CD4-positive, alpha-beta T cell treated with Interleukin-17A for 1 hour (primary cell): ENCODE measurements at regions not wholly inside any gene's neighbourhood (a gene's known extent, or its start where the extent isn't known, plus 50 kb on each side); places are given as distances from the start of the nearest gene placed in this dataset.
A peak's percentile ranks its signal among the peaks of the same experiment; 100 is the strongest.

Experiments used
- DNase-seq: peaks from one replicate; pipeline ENCODE4 v3.0.0-alpha.2; 2020

DNA sequence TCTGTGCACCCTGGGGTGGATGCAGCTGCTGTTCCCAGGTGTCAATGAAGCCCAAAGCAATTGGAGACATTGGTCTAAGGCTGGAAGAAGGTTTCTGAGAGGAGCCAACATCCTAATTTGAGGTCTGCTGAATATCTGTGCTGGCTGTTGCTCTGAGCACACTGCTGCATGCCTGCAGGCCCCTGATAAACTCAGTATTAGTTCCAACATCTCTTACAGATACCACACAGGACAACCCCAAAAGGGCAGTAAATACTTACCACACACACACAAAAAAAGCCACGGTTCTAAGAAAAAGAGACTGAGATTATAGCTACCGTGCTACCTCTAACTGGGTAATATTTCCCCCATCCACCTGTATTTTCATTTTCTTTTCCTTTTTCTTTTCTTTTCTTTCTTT lies 164.3 kb upstream of the SOX4 start:
- DNase-seq: no peak

DNA sequence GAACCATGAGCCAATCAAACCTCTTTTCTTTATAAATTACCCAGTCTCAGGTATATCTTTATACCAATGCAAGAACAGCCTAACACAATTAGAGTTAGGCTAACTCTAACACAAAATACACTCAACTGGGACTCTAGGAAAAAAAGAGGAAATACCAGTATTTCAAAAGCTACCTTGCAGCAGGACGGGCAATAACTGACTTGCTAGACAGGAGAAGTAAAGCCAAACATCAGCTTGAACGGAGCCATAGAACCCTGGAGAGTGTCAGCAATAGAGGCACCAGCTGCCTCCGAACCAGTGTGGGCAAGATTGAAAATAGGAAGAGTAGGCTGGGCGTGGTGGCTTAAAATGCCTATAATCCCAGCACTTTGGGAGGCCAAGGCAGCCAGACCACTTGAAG lies 162.0 kb upstream of the SOX4 start:
- no peak for DNase-seq

DNA sequence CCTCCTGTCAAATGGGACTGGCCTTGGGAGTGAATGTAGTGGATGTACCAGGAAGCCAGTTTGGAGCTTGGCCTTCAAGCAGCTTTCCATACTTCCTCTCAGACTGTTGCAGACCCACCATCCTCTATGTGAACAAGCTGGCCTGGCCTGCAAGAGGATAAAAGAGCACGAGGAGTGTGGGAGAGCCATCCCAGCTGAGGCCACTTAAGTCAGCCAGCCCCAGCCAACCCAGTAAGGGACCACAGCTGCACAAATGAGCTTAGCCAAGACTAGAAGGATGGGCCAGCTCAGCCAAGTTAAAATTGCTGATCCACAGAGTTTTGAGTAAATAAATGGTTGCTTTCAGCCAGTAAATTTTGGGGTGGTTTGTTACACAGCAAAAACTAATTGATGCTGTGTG lies 156.9 kb upstream of the SOX4 start:
- DNase-seq: no peak

DNA sequence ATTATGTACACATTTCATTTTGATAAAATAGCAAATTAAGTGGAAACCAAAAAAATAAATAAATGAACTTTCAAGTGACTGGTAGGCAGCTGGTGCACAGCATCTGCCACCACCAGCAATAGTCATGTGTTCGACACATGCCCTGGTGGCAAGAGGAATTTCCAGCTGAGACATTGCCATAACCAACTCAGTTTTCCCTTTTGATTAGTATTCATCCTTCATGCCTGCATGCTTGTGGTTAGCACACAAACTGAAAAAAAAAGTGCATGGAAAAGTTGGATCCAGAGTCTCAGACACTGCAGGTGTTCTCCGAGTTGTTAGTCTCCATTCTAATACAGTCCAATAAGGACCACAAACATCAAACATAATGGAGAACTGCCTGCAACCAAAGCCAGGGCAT lies 156.0 kb upstream of the SOX4 start:
- no peak for DNase-seq

DNA sequence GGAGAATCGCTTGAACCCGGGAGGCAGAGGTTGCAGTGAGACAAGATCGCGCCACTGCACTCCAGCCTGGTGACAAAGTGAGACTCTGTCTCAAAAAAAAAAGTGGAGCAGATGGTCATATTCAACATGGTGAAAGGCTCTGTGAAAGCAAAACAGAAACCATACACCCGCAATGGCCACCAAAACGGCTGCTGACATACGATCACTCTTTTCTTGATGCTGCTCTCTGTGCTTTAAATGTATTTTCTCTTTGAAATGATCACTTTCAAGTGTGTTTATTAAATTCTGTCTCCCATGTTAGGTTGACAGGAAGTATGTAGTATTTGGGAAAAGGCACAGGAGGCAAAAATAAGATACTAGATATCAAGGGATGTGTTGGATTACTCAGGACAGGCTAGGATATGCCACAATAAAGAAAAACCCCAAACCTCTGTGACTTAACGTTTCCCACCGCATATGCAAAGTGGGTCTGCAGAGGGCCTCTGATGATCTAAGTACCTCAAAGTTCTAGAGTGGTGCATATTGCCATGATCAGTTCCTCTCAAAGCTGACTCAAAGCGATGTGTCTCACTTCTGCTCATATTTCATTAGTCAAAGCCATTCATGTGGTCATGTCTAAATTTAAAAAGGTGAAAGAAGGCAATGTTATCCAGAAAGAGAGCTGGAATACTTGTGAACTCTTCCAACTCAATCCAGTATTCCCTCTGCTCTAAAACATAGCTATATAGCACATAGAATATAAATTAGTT lies 155.1 kb upstream of the SOX4 start:
- peak; percentile 16 for DNase-seq

DNA sequence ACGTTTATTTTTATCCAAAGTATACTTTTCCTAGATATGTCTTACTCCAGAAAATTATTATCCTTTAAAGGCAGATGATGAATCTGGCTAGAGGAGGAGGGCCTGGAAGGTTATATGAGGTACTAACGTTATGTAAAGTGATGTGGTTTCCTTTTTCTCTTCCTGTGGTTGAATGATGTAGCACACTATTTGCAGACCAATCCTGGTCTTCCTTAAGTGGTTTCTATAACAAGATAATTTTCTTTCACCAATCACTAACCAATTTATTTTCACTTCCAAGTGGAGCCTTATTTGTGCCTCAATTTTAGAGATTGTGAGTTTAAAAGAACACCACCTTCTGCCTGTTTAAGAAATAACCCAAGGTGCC lies 154.6 kb upstream of the SOX4 start:
- DNase-seq: peak; percentile 18

DNA sequence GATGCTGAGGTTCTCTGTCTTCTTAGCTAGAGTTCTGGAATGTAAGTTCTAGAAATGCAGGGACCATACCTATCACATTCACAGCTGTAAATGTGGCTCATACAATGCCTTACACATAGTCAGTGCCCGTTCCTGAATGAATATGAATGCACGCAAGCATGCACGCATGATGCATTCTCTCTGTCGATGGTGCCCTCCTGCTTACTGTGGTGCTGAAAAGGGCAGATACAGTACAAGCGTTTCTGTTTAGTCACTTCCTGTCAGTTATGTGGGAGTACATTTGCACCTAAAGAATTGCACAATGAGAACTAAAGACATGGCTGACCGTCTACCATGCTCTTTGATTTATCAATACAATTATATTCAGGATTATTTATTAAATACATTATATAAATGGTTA lies 152.2 kb upstream of the SOX4 start:
- DNase-seq: no peak

DNA sequence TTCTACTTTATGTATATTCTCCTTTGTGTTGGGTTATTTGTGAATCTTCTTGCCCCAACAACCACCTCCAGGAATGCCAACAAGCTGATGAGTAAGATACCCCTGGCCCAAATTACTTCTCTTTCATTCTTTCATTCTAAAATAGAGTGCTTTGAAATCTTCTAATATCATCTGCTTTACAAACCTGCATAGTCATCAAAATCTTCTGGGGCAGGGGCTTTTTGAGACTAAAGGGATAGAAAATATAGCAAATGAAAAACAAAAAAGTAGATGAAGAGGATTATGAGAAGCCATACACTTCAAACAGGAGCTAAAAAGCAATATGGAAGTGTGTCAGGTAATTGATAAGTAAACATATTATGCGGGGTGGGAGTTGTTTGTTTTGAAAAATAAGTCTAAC lies 150.7 kb upstream of the SOX4 start:
- DNase-seq: no peak

DNA sequence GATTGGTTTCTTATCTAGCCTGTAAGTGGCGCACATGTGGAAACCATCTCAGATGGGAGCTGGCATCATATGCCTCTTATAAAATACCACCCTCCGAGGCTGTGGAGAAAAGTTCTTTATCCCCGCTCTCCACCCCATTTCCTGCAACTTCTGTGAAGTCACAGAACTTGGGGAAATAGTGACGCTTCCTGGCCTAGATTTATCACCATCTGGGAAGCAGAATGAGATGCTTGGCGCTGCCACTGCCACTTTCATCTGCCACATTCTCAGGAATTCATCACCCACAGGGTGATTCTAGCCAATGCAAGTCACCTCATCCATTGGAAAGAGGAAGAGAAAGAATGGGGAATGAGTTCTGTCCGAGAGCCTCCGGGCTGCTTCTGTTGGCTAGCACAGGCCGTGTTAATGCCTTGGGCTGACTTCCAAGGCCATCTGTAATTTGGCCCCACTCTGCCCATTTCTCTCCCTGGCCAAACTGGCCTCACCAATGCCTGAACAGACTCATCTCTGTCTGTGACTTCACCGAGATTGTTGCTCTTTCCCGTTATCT lies 148.8 kb upstream of the SOX4 start:
- DNase-seq: no peak

DNA sequence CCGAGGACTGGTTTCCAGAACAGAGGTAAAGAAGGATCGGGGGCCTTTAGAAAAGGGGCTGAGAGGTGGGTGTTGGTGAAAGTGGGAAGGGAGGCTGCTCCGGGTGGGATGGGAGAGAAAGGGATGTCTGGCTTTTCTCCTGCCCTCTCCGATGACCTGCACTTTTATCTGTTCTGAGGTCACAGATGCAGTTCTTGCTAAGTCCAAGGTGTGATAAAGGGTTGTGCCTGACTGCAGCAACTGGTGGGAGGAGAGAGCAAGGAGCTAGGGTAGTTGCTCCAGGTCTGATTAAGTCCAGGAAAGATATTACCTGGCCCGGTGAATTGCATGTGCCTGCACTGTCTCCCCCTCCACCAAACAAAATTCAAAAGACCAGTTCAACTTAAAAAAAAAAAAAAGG lies 145.6 kb upstream of the SOX4 start:
- no peak for DNase-seq

DNA sequence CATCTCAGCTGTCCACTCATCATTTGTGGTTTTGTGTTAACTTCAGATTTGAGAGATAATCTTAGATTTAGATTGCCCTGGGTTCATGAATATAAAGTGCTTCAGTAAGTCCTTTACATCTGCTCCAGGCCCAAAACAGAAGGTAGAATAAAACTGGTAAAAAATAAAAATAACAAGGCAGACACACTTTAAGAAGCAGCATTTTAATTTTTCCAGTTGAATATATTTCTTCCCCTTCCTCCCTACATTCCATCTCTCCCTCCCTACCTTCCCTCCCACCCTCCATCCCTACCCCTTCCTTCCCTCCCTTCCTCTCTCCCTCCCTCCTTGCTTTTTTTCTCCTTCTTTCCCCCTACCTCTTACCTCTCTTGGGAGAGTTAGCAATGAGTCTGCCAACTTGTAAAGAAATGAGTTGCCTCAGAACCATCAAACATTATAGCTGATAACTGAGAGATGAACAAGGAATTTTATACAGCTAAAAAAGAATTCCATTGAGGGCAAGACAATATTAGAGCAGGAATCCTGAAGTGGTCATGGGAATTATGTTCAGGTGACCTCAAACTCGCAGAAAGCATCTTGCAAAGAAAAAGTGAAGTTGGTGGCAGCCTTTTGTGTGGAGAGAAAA lies 145.0 kb upstream of the SOX4 start:
- DNase-seq: no peak

DNA sequence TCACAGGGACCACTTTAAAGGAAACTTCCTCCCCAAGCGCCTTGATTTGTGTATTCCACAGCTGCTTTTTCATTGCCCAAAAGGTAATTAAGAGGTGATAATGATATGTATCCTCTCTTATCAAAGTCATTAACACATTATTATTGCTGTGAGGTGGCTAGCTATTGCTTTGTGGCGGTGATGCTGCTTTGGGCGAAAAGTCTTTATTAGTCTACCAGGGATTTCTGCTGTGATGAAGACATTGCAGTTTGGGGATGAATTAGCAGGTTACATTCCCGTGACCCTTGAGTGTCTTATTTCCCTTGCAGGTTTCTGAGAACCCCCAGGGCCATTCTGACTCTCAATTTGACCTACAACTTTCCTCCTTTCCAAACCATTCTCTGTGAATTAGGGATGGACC lies 143.4 kb upstream of the SOX4 start:
- DNase-seq: no peak

DNA sequence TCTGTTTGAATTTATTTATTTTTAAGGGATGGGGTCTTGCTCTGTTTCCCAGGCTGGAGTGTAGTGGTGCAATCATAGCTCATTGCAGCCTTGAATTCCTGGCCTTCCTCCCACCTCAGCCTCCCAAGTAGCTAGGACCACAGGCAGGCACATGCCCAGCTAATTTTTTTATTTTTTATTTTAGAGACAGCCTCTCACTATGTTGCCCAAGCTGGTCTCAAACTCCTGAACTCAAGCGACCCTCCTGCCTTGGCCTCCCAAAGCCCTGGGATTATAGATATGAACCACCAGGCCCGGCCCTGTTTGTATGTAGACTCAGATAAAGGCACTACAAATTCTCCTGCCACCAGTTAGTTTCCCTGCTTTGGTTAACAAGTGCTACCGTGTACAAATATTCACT lies 142.9 kb upstream of the SOX4 start:
- no peak for DNase-seq

DNA sequence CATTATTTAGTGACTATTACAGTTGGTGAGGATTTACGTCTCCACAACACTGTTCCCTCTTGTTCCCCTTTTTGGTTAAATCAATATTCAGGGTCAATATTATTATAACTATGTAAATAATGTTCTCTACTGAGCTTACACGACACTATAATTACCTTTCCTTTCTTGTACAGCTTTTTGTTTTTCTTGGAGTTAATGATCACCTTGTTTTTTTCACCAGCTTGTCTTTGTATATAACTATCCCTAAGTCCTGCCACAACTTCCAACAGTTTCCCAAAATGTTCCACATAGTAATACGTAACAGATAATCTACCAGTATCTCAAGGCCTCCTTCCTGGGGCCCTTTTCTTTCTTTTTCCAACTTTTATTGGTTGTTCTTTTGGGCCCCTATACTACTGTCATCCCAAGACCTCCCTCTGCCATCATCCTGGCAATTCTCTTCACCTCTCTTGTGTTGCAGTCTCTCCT lies 142.0 kb upstream of the SOX4 start:
- DNase-seq: no peak

DNA sequence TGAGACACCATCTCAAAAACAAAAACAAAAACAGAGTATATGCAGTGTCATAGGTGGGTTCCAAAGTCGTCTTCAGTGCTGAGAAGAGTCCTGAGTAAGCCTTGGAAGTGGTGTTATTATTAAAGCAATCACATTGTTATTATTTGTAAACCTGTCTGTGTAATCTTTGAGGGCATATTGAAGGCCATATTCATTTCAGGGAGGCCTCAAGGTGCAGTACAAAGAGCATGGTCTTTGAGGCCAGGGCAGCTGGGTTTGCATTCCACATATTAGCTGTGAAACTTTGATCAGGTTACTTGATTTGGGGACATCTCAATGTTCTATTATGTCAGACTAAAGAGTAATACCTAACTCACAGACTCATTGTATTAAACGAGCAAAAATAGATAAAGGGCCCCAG lies 139.3 kb upstream of the SOX4 start:
- no peak for DNase-seq

DNA sequence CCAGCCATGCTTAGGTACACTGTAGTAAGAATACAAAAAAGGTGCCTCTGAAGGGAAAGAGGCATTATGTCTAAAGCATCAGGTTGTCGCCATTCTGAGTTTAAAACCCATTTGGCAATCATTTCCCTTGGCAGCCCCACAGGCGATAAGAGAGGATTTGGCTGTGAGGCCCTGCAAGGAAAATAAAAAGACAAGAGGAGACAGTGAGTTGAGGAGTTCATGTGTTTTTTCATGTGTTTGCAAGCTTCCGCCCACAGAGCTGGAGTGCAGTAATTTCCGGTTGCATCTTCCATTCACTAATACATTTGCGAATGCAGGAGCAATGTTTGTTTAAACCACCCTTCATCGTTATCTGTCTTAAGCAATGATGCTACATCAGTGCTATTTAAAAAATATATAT lies 138.5 kb upstream of the SOX4 start:
- no peak for DNase-seq

DNA sequence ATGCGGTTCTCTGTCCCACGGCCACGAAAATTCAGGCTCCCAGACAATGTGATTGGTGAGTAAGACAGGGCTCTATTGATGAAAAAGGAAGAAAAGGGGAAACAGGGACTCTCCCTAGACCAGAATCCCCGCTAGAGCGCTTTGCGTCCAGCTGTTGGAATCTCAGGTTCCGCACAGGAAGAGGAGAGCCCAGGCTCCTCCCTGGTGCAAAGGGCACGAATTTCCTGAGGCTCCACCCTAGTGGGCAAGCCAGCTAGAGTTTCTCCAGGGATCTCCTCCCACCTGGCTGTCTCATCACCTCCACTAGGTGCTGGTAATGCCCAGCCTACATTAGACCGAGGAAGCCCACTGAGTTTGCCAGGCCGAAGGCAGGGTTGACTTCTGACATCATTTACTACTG lies 135.9 kb upstream of the SOX4 start:
- DNase-seq: no peak

DNA sequence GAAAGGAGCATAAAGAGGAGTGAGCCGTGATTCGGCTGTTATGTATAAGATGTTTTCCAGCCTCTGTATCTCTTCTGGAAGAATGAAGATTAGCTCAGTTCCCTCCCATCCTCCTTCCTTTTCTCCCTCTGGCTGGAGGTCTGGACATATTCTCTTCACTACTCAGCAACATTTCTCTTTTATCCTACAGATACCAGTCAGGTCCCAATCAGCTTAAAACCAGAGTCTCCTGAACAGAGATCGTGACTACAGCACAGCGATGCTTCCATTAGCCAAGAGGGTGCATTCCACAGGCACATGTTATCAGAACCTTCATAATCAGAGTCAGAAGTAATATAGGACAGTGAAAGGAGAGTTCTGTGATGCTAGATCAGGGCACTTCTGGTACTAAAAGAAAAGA lies 133.9 kb upstream of the SOX4 start:
- no peak for DNase-seq

DNA sequence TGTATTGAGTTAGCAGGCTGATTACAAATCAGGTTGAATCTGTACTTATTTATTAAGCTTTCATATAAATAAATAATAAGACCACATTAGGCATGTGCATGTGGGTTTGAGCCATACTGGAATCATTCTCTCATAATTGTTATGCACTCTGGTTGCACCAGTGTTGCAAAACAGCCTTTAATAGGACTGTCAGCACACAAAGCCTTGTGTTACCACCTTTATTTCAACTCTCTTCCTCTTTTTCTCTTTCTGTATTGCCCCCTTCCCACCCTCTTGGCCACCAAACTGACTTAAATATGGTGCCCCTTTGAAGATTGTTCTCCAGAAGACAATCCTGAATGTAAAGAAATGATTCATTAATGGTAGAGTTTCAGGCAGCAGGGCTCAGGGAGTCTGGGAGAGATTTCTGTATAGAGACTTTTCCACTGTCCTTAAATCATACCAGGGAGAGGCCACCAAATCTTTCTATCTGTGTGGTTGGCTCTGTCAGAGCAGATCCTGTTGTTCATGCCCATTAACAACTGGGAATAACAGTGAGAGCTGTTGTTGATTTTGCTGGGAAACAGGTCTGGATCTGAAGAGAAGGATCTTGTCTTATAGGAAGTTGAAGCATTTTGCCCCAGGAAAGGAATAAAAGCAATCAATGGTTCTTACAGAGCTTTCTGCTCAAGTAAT lies 131.6 kb upstream of the SOX4 start:
- no peak for DNase-seq

DNA sequence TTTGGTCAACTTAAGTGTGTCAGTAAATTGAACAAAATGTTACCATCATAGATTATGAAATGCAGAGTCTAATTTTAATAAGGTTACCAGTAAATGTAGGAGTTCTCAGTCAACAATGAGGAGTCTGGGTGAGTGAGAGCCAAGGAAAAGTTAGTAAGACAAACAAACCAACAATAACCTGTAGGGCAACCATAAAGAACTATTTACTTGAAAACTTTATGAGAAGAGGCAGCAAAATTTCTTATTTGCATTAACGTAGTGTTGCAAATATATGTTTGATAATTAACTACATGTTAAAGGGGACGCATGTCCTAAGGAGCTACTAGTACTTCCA lies 131.1 kb upstream of the SOX4 start:
- DNase-seq: no peak

DNA sequence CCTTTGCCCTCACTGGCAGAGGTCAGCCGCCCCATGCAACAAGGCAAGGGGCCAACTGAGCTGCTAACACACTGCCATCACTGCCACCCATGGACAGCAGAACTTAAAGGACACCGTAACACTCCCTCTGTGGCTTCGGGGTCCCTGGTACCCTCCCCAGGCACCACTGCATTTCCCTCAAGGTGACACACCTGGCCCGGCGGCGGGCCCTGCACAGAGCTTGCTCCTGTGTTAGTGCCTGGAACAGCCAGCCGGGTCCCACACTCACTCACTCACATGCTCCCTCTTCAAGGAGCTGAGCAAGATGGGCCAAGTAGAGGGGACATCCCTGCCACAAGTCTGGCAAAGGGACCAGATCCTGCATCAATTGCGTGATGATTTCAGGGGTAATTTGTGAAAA lies 126.5 kb upstream of the SOX4 start:
- DNase-seq: no peak

DNA sequence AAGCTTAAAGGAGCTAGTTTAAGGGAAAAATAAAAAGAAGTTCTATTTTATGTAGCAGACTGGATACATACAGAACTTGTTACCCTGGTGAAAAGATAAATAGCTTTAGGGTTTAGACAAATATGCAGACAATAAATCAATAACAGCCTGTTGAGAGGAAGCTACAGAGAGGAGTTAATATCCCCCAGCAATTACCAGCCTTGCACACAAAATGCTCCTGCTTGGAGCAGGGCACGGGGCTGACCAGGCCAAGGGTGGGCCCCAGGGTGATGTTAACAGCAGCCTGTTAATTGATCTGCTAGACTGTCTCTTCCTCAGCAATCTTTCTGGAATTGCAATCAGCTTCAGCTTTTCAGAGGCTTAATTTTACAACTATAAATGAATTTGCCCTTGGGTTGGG lies 125.1 kb upstream of the SOX4 start:
- DNase-seq: no peak

DNA sequence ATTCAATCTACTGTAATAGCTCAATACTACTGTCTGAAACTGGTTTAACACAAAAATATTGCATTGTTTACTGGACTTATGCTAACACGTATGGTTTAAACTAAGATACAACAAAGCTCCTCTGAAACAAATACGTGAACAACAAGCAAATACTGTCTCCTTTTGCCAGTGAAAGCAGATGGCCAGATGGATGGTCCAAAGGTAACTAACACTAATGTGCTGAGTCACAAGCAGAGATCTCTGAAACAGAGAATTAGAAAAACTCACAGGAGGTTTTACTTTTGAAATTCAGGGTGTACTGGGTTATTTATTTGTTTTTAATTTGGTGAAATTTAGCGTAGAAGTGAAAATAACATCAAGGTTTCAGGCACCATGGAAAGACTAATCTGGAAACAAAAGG lies 124.3 kb upstream of the SOX4 start:
- no peak for DNase-seq

DNA sequence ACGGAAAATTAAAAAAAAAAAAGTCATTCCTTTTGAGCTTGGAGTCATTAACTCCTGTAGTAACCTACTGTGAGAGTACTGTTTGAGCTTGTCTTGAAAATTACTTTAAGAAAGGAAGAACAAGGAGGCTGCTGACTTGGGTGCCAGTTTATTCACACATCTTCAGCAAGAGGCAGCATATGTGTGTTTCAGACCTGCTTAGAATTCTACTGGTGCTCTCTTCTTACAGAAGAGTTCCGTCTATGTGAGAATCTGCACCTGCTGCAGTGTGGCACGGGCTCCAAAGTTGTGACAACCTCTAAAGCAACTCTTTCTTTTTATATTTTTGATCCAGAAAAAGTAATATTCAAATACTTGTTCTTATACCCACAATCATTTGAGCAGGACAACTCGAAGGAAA lies 117.4 kb upstream of the SOX4 start:
- no peak for DNase-seq
